HCT116 (cell line): ENCODE measurements at regions not wholly inside any gene's neighbourhood (a gene's known extent, or its start where the extent isn't known, plus 50 kb on each side); places are given as distances from the start of the nearest gene placed in this dataset.

ENCODE experiments used
- POLR2A ChIP-seq: IDR thresholded peaks from 2 replicates; pipeline ENCODE4 v1.7.0; 2011; ENCODE audit warnings: borderline replicate concordance; ENCODE audit not compliant: insufficient read depth, insufficient read length; ENCODE audit errors: extremely low read depth
- SP1 ChIP-seq: IDR thresholded peaks from 2 replicates; pipeline ENCODE4 v1.6.1; 2012; ENCODE audit warnings: low read depth
- TF ChIP-seq, protein P1 (sequence below): IDR thresholded peaks from 2 replicates; pipeline ENCODE4 v1.6.1; 2012; ENCODE audit warnings: low read depth
- TF ChIP-seq, protein P2 (sequence below), 3 experiments: fragments of 200-600 bp in 1 of 3; sonication (generic) in 1 of 3; IDR thresholded peaks in 2 of 3; conservative IDR thresholded peaks in 1 of 3; 2 replicates each; pipeline ENCODE4 v1.5.1; 2012 to 2017; ENCODE audit warnings: low read depth in 2 of 3, low read length in 2 of 3, antibody characterized with exemption in 1 of 3, borderline replicate concordance in 1 of 3, control low read depth in 1 of 3, mild to moderate bottlenecking in 1 of 3, mixed read lengths in 1 of 3, mixed run types in 1 of 3, moderate library complexity in 1 of 3; ENCODE audit not compliant: insufficient read depth in 1 of 3

DNA sequence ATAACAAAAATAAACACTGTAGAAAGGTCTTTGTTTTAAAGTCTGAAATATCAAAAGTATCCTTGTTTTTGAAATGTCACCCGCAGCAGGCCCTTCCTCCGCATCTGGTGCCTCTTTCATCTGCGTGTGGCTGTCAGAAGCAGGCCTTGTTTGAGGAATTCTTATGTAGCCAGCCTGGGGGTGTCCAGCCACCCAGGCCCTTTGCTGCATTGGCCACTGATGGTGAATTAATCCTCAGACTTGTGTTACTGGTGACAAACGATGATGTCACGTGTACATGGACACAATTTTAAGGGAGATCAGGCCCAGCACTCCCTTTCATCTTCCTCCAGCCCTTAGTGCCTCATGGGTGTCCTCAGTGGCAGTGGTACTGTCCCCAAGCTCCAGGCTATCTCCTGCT is 208.0 kb upstream of the GALNT2 start:
- TF ChIP-seq, protein P1, sequence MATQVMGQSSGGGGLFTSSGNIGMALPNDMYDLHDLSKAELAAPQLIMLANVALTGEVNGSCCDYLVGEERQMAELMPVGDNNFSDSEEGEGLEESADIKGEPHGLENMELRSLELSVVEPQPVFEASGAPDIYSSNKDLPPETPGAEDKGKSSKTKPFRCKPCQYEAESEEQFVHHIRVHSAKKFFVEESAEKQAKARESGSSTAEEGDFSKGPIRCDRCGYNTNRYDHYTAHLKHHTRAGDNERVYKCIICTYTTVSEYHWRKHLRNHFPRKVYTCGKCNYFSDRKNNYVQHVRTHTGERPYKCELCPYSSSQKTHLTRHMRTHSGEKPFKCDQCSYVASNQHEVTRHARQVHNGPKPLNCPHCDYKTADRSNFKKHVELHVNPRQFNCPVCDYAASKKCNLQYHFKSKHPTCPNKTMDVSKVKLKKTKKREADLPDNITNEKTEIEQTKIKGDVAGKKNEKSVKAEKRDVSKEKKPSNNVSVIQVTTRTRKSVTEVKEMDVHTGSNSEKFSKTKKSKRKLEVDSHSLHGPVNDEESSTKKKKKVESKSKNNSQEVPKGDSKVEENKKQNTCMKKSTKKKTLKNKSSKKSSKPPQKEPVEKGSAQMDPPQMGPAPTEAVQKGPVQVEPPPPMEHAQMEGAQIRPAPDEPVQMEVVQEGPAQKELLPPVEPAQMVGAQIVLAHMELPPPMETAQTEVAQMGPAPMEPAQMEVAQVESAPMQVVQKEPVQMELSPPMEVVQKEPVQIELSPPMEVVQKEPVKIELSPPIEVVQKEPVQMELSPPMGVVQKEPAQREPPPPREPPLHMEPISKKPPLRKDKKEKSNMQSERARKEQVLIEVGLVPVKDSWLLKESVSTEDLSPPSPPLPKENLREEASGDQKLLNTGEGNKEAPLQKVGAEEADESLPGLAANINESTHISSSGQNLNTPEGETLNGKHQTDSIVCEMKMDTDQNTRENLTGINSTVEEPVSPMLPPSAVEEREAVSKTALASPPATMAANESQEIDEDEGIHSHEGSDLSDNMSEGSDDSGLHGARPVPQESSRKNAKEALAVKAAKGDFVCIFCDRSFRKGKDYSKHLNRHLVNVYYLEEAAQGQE = no peak
- TF ChIP-seq, protein P2, sequence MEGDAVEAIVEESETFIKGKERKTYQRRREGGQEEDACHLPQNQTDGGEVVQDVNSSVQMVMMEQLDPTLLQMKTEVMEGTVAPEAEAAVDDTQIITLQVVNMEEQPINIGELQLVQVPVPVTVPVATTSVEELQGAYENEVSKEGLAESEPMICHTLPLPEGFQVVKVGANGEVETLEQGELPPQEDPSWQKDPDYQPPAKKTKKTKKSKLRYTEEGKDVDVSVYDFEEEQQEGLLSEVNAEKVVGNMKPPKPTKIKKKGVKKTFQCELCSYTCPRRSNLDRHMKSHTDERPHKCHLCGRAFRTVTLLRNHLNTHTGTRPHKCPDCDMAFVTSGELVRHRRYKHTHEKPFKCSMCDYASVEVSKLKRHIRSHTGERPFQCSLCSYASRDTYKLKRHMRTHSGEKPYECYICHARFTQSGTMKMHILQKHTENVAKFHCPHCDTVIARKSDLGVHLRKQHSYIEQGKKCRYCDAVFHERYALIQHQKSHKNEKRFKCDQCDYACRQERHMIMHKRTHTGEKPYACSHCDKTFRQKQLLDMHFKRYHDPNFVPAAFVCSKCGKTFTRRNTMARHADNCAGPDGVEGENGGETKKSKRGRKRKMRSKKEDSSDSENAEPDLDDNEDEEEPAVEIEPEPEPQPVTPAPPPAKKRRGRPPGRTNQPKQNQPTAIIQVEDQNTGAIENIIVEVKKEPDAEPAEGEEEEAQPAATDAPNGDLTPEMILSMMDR (IDR thresholded peaks at IDR 0.05 in 2 of 3, conservative IDR thresholded peaks at IDR 0.05 in 1 of 3; ENCODE audit: borderline replicate concordance in 1 of 3, insufficient read depth in 1 of 3, low read depth in 2 of 3, low read length in 2 of 3) = no peak
- TF ChIP-seq POLR2A (no peak), SP1 (no peak)
